ENCODE measurements at regions not wholly inside any gene's neighbourhood (a gene's known extent, or its start where the extent isn't known, plus 50 kb on each side); places are given as distances from the start of the nearest gene placed in this dataset.
A peak's percentile ranks its signal among the peaks of the same experiment; 100 is the strongest.
"Not testable (repeated sequence)": the region's sequence is repeated elsewhere in the genome, so short reads cannot be mapped to it uniquely, and the experiment has no call there.

DNA sequence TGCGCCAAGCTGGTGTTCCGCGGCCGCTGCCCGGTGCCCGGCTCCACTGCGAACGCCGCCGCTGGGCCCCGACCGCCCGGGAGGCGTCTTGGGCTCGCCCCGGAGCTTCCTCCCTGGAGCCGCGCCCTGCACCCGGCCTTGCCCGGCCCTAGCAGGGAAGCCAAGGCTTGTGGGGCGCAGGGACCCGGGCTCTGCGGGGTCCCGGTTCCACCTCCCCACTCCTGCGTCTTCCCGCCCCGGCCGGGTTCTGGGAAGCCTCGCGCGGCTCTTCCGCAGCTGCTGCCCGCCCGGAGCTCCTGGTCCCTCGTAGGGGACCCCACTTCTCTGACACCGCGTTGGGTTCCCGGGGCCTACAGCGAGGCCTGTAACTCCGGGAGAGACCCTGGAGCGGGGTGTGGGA is 149.8 kb downstream of the OR4F15 start:
- H3K9ac ChIP-seq (replicated peaks in 1 of 4; ENCODE audit: extremely low read depth in 1 of 4, low read depth in 3 of 4, low read length in 3 of 4); H3K27me3 ChIP-seq (replicated peaks in 1 of 4; ENCODE audit: control insufficient read depth in 3 of 4, extremely low read depth in 1 of 4, insufficient read depth in 3 of 4, low read length in 3 of 4); H3K14ac ChIP-seq (ENCODE audit: insufficient read length); H2AFZ ChIP-seq (ENCODE audit: low read length); DNase-seq (ENCODE audit: low read depth in 1 of 2, low spot score in 2 of 2); H2BK120ac ChIP-seq (replicated peaks; ENCODE audit: low read depth, low read length); H3K79me2 ChIP-seq (ENCODE audit: control insufficient read depth in 1 of 2, insufficient read depth in 2 of 2, low read length in 2 of 2); H4K20me1 ChIP-seq (replicated peaks in 1 of 2; ENCODE audit: control insufficient read depth in 1 of 2, insufficient read depth in 2 of 2, low read length in 2 of 2); H3K36me3 ChIP-seq (ENCODE audit: control insufficient read depth in 2 of 4, insufficient read depth in 4 of 4, low read length in 3 of 4); H3K4me1 ChIP-seq (replicated peaks in 1 of 4; ENCODE audit: control insufficient read depth in 3 of 4, insufficient read depth in 4 of 4, low read length in 3 of 4); H4K91ac ChIP-seq (replicated peaks; ENCODE audit: insufficient read length, low read length); H2BK15ac ChIP-seq (ENCODE audit: low read length); H3K9me3 ChIP-seq (ENCODE audit: insufficient read depth in 2 of 2, low read depth in 1 of 2, low read length in 1 of 2); POLR2A ChIA-PET (ENCODE audit: partially characterized antibody); CTCF ChIA-PET (ENCODE audit: partially characterized antibody); H3K4ac ChIP-seq (replicated peaks; ENCODE audit: insufficient read length, low read depth, low read length); H3K18ac ChIP-seq (ENCODE audit: extremely low read depth, low read length); H4K5ac ChIP-seq (ENCODE audit: insufficient read length, low read depth, low read length); H3K23me2 ChIP-seq (ENCODE audit: low read depth, low read length); FAIRE-seq; H2BK20ac ChIP-seq (ENCODE audit: low read length); H3K79me1 ChIP-seq (ENCODE audit: low read depth, low read length); H3K4me2 ChIP-seq (ENCODE audit: insufficient read depth in 1 of 2, low read depth in 2 of 2, low read length in 2 of 2); H2BK12ac ChIP-seq (ENCODE audit: low read depth, low read length); H3K27ac ChIP-seq (ENCODE audit: low read depth, low read length); H3K56ac ChIP-seq (replicated peaks; ENCODE audit: insufficient read length, low read depth, low read length); H3K23ac ChIP-seq (ENCODE audit: insufficient read length); H2BK5ac ChIP-seq (ENCODE audit: low read depth, low read length); H4K8ac ChIP-seq (ENCODE audit: extremely low read depth, insufficient read depth, low read length); H2AK5ac ChIP-seq (ENCODE audit: low read depth, low read length): not testable (repeated sequence)
- 0% methylated on average over 11 of the region's 41 CpGs; no CpG with 5 or more reads in 1 of the 2 experiments for WGBS, 2 experiments (ENCODE audit: extremely low coverage in 1 of 2, insufficient coverage in 1 of 2, insufficient read length in 1 of 2, insufficient replicate concordance in 2 of 2, low coverage in 1 of 2, low lambda C conversion rate in 2 of 2, missing lambda C conversion rate in 1 of 2)
- H3K4me3 ChIP-seq (ENCODE audit: extremely low read depth in 1 of 4, insufficient read depth in 2 of 4, low read depth in 3 of 4, low read length in 4 of 4): peak overlapping the region in 2 of 4 experiments; percentile 33 to 50; a peak in 4 of 8 replicates

DNA sequence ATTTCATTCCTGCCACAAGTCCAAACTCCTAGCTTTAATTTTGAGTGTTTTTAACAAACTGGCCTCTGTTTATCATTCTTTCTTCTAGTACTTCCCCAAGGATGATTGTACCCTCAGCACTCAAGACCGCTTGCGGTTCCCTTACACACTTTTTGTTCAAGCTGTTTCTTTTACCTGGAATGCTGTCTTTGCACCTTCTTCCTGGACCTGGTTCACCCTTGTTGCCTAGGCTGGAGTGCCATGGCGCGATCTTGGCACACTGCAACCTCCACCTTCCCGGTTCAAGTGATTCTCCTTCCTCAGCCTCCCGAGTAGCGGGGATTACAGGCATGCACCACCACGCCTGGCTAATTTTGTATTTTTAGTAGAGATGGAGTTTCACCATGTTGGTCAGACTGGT is 151.7 kb downstream of the OR4F15 start:
- CTCF ChIA-PET (ENCODE audit: partially characterized antibody); H3K4me3 ChIP-seq (ENCODE audit: extremely low read depth in 1 of 4, insufficient read depth in 2 of 4, low read depth in 3 of 4, low read length in 4 of 4): not testable (repeated sequence)

More for the DNA sequence above, 151.7 kb downstream of the OR4F15 start:
- H2BK20ac ChIP-seq (ENCODE audit: low read length); H3K18ac ChIP-seq (ENCODE audit: extremely low read depth, low read length); H2AK5ac ChIP-seq (ENCODE audit: low read depth, low read length); H3K79me1 ChIP-seq (ENCODE audit: low read depth, low read length); H3K27me3 ChIP-seq (replicated peaks in 1 of 4; ENCODE audit: control insufficient read depth in 3 of 4, extremely low read depth in 1 of 4, insufficient read depth in 3 of 4, low read length in 3 of 4); H3K4ac ChIP-seq (replicated peaks; ENCODE audit: insufficient read length, low read depth, low read length); FAIRE-seq; H2BK5ac ChIP-seq (ENCODE audit: low read depth, low read length); H3K4me2 ChIP-seq (ENCODE audit: insufficient read depth in 1 of 2, low read depth in 2 of 2, low read length in 2 of 2); H2BK15ac ChIP-seq (ENCODE audit: low read length); H3K36me3 ChIP-seq (ENCODE audit: control insufficient read depth in 2 of 4, insufficient read depth in 4 of 4, low read length in 3 of 4); H3K56ac ChIP-seq (replicated peaks; ENCODE audit: insufficient read length, low read depth, low read length); H3K4me1 ChIP-seq (replicated peaks in 1 of 4; ENCODE audit: control insufficient read depth in 3 of 4, insufficient read depth in 4 of 4, low read length in 3 of 4); H3K9me3 ChIP-seq (ENCODE audit: insufficient read depth in 2 of 2, low read depth in 1 of 2, low read length in 1 of 2); H2BK12ac ChIP-seq (ENCODE audit: low read depth, low read length); H2AFZ ChIP-seq (ENCODE audit: low read length); H3K23ac ChIP-seq (ENCODE audit: insufficient read length); H3K14ac ChIP-seq (ENCODE audit: insufficient read length); H3K9ac ChIP-seq (replicated peaks in 1 of 4; ENCODE audit: extremely low read depth in 1 of 4, low read depth in 3 of 4, low read length in 3 of 4); H3K27ac ChIP-seq (ENCODE audit: low read depth, low read length); DNase-seq (ENCODE audit: low read depth in 1 of 2, low spot score in 2 of 2); H3K23me2 ChIP-seq (ENCODE audit: low read depth, low read length); H2BK120ac ChIP-seq (replicated peaks; ENCODE audit: low read depth, low read length); H3K79me2 ChIP-seq (ENCODE audit: control insufficient read depth in 1 of 2, insufficient read depth in 2 of 2, low read length in 2 of 2); H4K91ac ChIP-seq (replicated peaks; ENCODE audit: insufficient read length, low read length); H4K8ac ChIP-seq (ENCODE audit: extremely low read depth, insufficient read depth, low read length); H4K20me1 ChIP-seq (replicated peaks in 1 of 2; ENCODE audit: control insufficient read depth in 1 of 2, insufficient read depth in 2 of 2, low read length in 2 of 2); POLR2A ChIA-PET (ENCODE audit: partially characterized antibody); H4K5ac ChIP-seq (ENCODE audit: insufficient read length, low read depth, low read length): not testable (repeated sequence)
- 94% methylated on average over 7 of the region's 8 CpGs; no CpG with 5 or more reads in 1 of the 2 experiments for WGBS, 2 experiments (ENCODE audit: extremely low coverage in 1 of 2, insufficient coverage in 1 of 2, insufficient read length in 1 of 2, insufficient replicate concordance in 2 of 2, low coverage in 1 of 2, low lambda C conversion rate in 2 of 2, missing lambda C conversion rate in 1 of 2)

All from H1 (cell line).